ENCODE measurements at regions not wholly inside any gene's neighbourhood (a gene's known extent, or its start where the extent isn't known, plus 50 kb on each side); places are given as distances from the start of the nearest gene placed in this dataset.

- Mint-ChIP-seq H3K9me3 (peaks cover 5% of the 10 kb centered on the region), H3K27ac (no peak overlapping the region), H3K27me3 (peaks cover 7% of the 10 kb centered on the region), H3K4me3 (no peak overlapping the region), H3K4me1 (ENCODE audit: unreplicated experiment) (peaks cover 9% of the 10 kb centered on the region), H3K36me3 (no peaks in the 10 kb centered on the region)
- TF ChIP-seq CTCF (conservative IDR thresholded peaks at IDR 0.05) = no peak
- DNase-seq (ENCODE audit: extremely low spot score, unreplicated experiment) = no peak
Measured at GRCh38 chr2:136373841-136374240, 255.9 kb upstream of the CXCR4 start.

GRCh38 chr2:136373029-136373428 is 255.1 kb upstream of the CXCR4 start:
- Mint-ChIP-seq H3K4me3 (no peak overlapping the region), H3K4me1 (ENCODE audit: unreplicated experiment) (peaks cover 9% of the 10 kb centered on the region), H3K27me3 (peaks cover 7% of the 10 kb centered on the region), H3K9me3 (peaks cover 5% of the 10 kb centered on the region), H3K36me3 (no peaks in the 10 kb centered on the region), H3K27ac (no peak overlapping the region)
- no peak for TF ChIP-seq CTCF (conservative IDR thresholded peaks at IDR 0.05)
- DNase-seq (ENCODE audit: extremely low spot score, unreplicated experiment) = no peak

- no peaks in the 10 kb centered on the region for H3K36me3 Mint-ChIP-seq
- H3K27me3 Mint-ChIP-seq = peaks cover 15% of the 10 kb centered on the region
- no peak for TF ChIP-seq CTCF (conservative IDR thresholded peaks at IDR 0.05)
- DNase-seq (ENCODE audit: extremely low spot score, unreplicated experiment) = no peak
- H3K9me3 Mint-ChIP-seq = peaks cover 5% of the 10 kb centered on the region
- no peak overlapping the region for H3K4me3 Mint-ChIP-seq
- H3K27ac Mint-ChIP-seq = no peak overlapping the region
- H3K4me1 Mint-ChIP-seq (ENCODE audit: unreplicated experiment) = peaks cover 4% of the 10 kb centered on the region
Measured at GRCh38 chr2:136363900-136364299, 246.0 kb upstream of the CXCR4 start.

GRCh38 chr2:136363470-136363869 is 245.5 kb upstream of the CXCR4 start:
- TF ChIP-seq CTCF (conservative IDR thresholded peaks at IDR 0.05) = no peak
- H3K36me3 Mint-ChIP-seq = no peaks in the 10 kb centered on the region
- H3K4me1 Mint-ChIP-seq (ENCODE audit: unreplicated experiment) = peaks cover 4% of the 10 kb centered on the region
- peaks cover 15% of the 10 kb centered on the region for H3K27me3 Mint-ChIP-seq
- no peak for DNase-seq (ENCODE audit: extremely low spot score, unreplicated experiment)
- no peak overlapping the region for H3K27ac Mint-ChIP-seq
- no peak overlapping the region for H3K4me3 Mint-ChIP-seq
- peaks cover 5% of the 10 kb centered on the region for H3K9me3 Mint-ChIP-seq

GRCh38 chr2:136362676-136363390 is 244.9 kb upstream of the CXCR4 start:
- Mint-ChIP-seq H3K27me3 (peaks cover 20% of the 10 kb centered on the region), H3K27ac (no peak overlapping the region), H3K9me3 (peaks cover 5% of the 10 kb centered on the region), H3K4me3 (no peak overlapping the region), H3K36me3 (no peaks in the 10 kb centered on the region), H3K4me1 (ENCODE audit: unreplicated experiment) (peaks cover 4% of the 10 kb centered on the region)
- TF ChIP-seq CTCF (conservative IDR thresholded peaks at IDR 0.05) = no peak
- DNase-seq (ENCODE audit: extremely low spot score, unreplicated experiment) = no peak

Measured in type B pancreatic cell (in vitro differentiated cells).